ENCODE measurements at regions not wholly inside any gene's neighbourhood (a gene's known extent, or its start where the extent isn't known, plus 50 kb on each side); places are given as distances from the start of the nearest gene placed in this dataset.

- Histone ChIP-seq H2AFZ (ENCODE audit: control insufficient read depth, low read depth, low read length) (no peak overlapping the region), H3K27ac (ENCODE audit: control insufficient read depth, insufficient read depth) (no peak overlapping the region), H3K4me2 (ENCODE audit: control insufficient read depth, insufficient read depth) (no peak overlapping the region), H3K36me3 (ENCODE audit: control insufficient read depth in 2 of 2, insufficient read depth in 2 of 2, low read length in 1 of 2) (no peaks in the 10 kb centered on the region), H4K20me1 (ENCODE audit: control insufficient read depth, insufficient read depth) (no peaks in the 10 kb centered on the region), H3K9ac (ENCODE audit: control insufficient read depth, insufficient read depth, low read length) (no peak overlapping the region), H3K79me2 (ENCODE audit: control insufficient read depth, insufficient read depth, low read length) (no peaks in the 10 kb centered on the region), H3K27me3 (replicated peaks in 1 of 2; ENCODE audit: control insufficient read depth in 2 of 2, insufficient read depth in 2 of 2, low read length in 1 of 2) (peaks cover 0 to 2% of the 10 kb centered on the region in 2 experiments; a peak in 2 of 4 replicates), H3K4me1 (ENCODE audit: control insufficient read depth, insufficient read depth, low read length) (no peaks in the 10 kb centered on the region), H3K4me3 (no peak overlapping the region), H3K9me3 (replicated peaks; ENCODE audit: control insufficient read depth, insufficient read depth, low read length) (no peaks in the 10 kb centered on the region)
- no TSS peak for BruUV-seq (replicated peaks)
- intact Hi-C loops (cut with micrococcal nuclease; ENCODE audit: unreplicated experiment): no loop called here
- FAIRE-seq (no peak), DNase-seq (ENCODE audit: low read depth, low spot score) (no peak), ATAC-seq (no peak)
- ChIA-PET CTCF (no interaction called here), POLR2A (no interaction called here), RAD21 (ENCODE audit: unreplicated experiment) (no interaction called here), SMC1A (ENCODE audit: uncharacterized antibody, unreplicated experiment) (interaction anchor here (0.5 to 1.6 kb wide), 3 partner anchors 17 to 208 kb away, joined by 3 to 5 read pairs (median 3); no protein-coding TSS in a partner anchor)
- in situ Hi-C loops (cut with MboI): no loop called here
- 7% methylated on average over 4 of the region's 4 CpGs for WGBS (ENCODE audit: insufficient coverage, insufficient replicate concordance, low lambda C conversion rate, missing lambda C conversion rate)
- TF ChIP-seq REST (IDR thresholded peaks at IDR 0.05; ENCODE audit: low read depth, low read length): no peak
- no peak for TF ChIP-seq RELB (IDR thresholded peaks at IDR 0.05; ENCODE audit: low read depth)
- TF ChIP-seq TBL1XR1 (IDR thresholded peaks at IDR 0.05; ENCODE audit: low read depth, low read length): no peak
- no peak for TF ChIP-seq BHLHE40 (IDR thresholded peaks at IDR 0.05; ENCODE audit: borderline replicate concordance in 1 of 2, low read depth in 2 of 2, low read length in 1 of 2)
- no peak for TF ChIP-seq RUNX3 (IDR thresholded peaks at IDR 0.05; ENCODE audit: low read length)
- TF ChIP-seq ATF2 (IDR thresholded peaks at IDR 0.05; ENCODE audit: low read length): no peak
- TF ChIP-seq ZNF622 (IDR thresholded peaks at IDR 0.05): no peak
- TF ChIP-seq SRF (IDR thresholded peaks at IDR 0.05; ENCODE audit: low read depth in 2 of 2, low read length in 2 of 2): no peak
- no peak for TF ChIP-seq BMI1 (IDR thresholded peaks at IDR 0.05; ENCODE audit: borderline replicate concordance)
- TF ChIP-seq YY1 (IDR thresholded peaks at IDR 0.05; ENCODE audit: low read depth, low read length): no peak
- TF ChIP-seq ZNF592 (IDR thresholded peaks at IDR 0.05): no peak
- no peak for TF ChIP-seq ATF3 (IDR thresholded peaks at IDR 0.05; ENCODE audit: borderline replicate concordance, extremely low read depth, low read depth, low read length)
Observed at GRCh38 chr16:56108724-56109123, 82.6 kb upstream of the GNAO1 start.

All from GM12878 (cell line).